Fibroblast of lung (primary cell): ENCODE measurements at regions not wholly inside any gene's neighbourhood (a gene's known extent, or its start where the extent isn't known, plus 50 kb on each side); places are given as distances from the start of the nearest gene placed in this dataset.

Source experiments
- CTCF ChIP-seq, 2 donors: IDR thresholded peaks in 1 of 2; conservative IDR thresholded peaks in 1 of 2; 1 replicate in 1 of 2; 2 replicates in 1 of 2; pipeline ENCODE4 v1.5.1; 2011 to 2012; ENCODE audit warnings: low read length in 2 of 2, control low read depth in 1 of 2, inconsistent platforms in 1 of 2, low read depth in 1 of 2, mild to moderate bottlenecking in 1 of 2
- EZH2 ChIP-seq: IDR thresholded peaks from 2 replicates; pipeline ENCODE4 v1.5.1; 2012; ENCODE audit warnings: low read length, control low read depth, mild to moderate bottlenecking; ENCODE audit errors: missing control alignments

- TF ChIP-seq CTCF (conservative IDR thresholded peaks at IDR 0.05 in 1 of 2, IDR thresholded peaks at IDR 0.05 in 1 of 2; ENCODE audit: low read depth in 1 of 2, low read length in 2 of 2) = no peak
- TF ChIP-seq EZH2 = no peak
These were observed 211.2 kb upstream of the PMEPA1 start for GRCh38 chr20:57920971-57921370.
